ENCODE measurements at regions not wholly inside any gene's neighbourhood (a gene's known extent, or its start where the extent isn't known, plus 50 kb on each side); places are given as distances from the start of the nearest gene placed in this dataset.
"Not testable (repeated sequence)": the region's sequence is repeated elsewhere in the genome, so short reads cannot be mapped to it uniquely, and the experiment has no call there.

GRCh38 chr5:100641833-100642232 lies 106.7 kb downstream of the FAM174A start:
- DNase-seq (ENCODE audit: low spot score): no peak

- DNase-seq (ENCODE audit: low spot score): no peak
Measured at GRCh38 chr5:100643473-100643872, 108.3 kb downstream of the FAM174A start.

- no peak for DNase-seq (ENCODE audit: low spot score)
Measured at GRCh38 chr5:100644185-100644584, 109.0 kb downstream of the FAM174A start.

GRCh38 chr5:100644776-100645175 lies 109.6 kb downstream of the FAM174A start:
- DNase-seq (ENCODE audit: low spot score): no peak

GRCh38 chr5:100646011-100646410 lies 110.8 kb downstream of the FAM174A start:
- DNase-seq (ENCODE audit: low spot score): no peak

- DNase-seq (ENCODE audit: low spot score): no peak
Measured at GRCh38 chr5:100646691-100647090, 111.5 kb downstream of the FAM174A start.

GRCh38 chr5:100647461-100648230 lies 112.5 kb downstream of the FAM174A start:
- no peak for DNase-seq (ENCODE audit: low spot score)

- DNase-seq (ENCODE audit: low spot score): no peak
Measured at GRCh38 chr5:100654895-100655294, 119.7 kb downstream of the FAM174A start.

GRCh38 chr5:100656771-100657170 lies 121.6 kb downstream of the FAM174A start:
- not testable (repeated sequence) for DNase-seq (ENCODE audit: low spot score)

- no peak for DNase-seq (ENCODE audit: low spot score)
Measured at GRCh38 chr5:100659080-100659795, 124.1 kb downstream of the FAM174A start.

GRCh38 chr5:100664140-100664539 lies 129.0 kb downstream of the FAM174A start:
- no peak for DNase-seq (ENCODE audit: low spot score)

GRCh38 chr5:100667161-100667630 lies 132.0 kb downstream of the FAM174A start:
- DNase-seq (ENCODE audit: low spot score): no peak

GRCh38 chr5:100668511-100668910 lies 133.3 kb downstream of the FAM174A start:
- DNase-seq (ENCODE audit: low spot score): no peak

GRCh38 chr5:100676817-100677631 lies 141.8 kb downstream of the FAM174A start:
- DNase-seq (ENCODE audit: low spot score): no peak

GRCh38 chr5:100682625-100683024 lies 147.5 kb downstream of the FAM174A start:
- DNase-seq (ENCODE audit: low spot score): no peak

- DNase-seq (ENCODE audit: low spot score): no peak
Measured at GRCh38 chr5:100683881-100684280, 148.7 kb downstream of the FAM174A start.

GRCh38 chr5:100685122-100685521 lies 149.9 kb downstream of the FAM174A start:
- not testable (repeated sequence) for DNase-seq (ENCODE audit: low spot score)

GRCh38 chr5:100688834-100689233 lies 153.7 kb downstream of the FAM174A start:
- not testable (repeated sequence) for DNase-seq (ENCODE audit: low spot score)

GRCh38 chr5:100690036-100690560 lies 154.9 kb downstream of the FAM174A start:
- no peak for DNase-seq (ENCODE audit: low spot score)

- DNase-seq (ENCODE audit: low spot score): no peak
Measured at GRCh38 chr5:100691085-100691484, 155.9 kb downstream of the FAM174A start.

GRCh38 chr5:100691548-100691947 lies 156.4 kb downstream of the FAM174A start:
- no peak for DNase-seq (ENCODE audit: low spot score)

GRCh38 chr5:100693481-100693880 lies 158.3 kb downstream of the FAM174A start:
- no peak for DNase-seq (ENCODE audit: low spot score)

Data from NAMALWA (cell line).